ENCODE measurements at regions not wholly inside any gene's neighbourhood (a gene's known extent, or its start where the extent isn't known, plus 50 kb on each side); places are given as distances from the start of the nearest gene placed in this dataset.

- intact Hi-C loops (cut with DNase I), result no loop called here
- Histone ChIP-seq H3K36me3 (no peaks in the 10 kb centered on the region), H3K9me3 (no peaks in the 10 kb centered on the region), H3K27me3 (ENCODE audit: low read depth) (no peaks in the 10 kb centered on the region), H3K4me3 (no peak overlapping the region), H3K4me1 (no peaks in the 10 kb centered on the region), H3K27ac (no peak overlapping the region)
- DNase-seq (no peak), ATAC-seq (no peak)
- TF ChIP-seq CTCF (IDR thresholded peaks at IDR 0.05), result no peak
Measured at GRCh38 chr11:27263986-27264385, 99.0 kb downstream of the CCDC34 start.

- no peak overlapping the region for H3K4me3 ChIP-seq
- intact Hi-C loops (cut with DNase I), result no loop called here
- ATAC-seq (no peak), DNase-seq (no peak)
- H3K9me3 ChIP-seq, result no peaks in the 10 kb centered on the region
- H3K27ac ChIP-seq, result no peak overlapping the region
- no peaks in the 10 kb centered on the region for H3K4me1 ChIP-seq
- H3K36me3 ChIP-seq, result no peaks in the 10 kb centered on the region
- no peaks in the 10 kb centered on the region for H3K27me3 ChIP-seq (ENCODE audit: low read depth)
- no peak for TF ChIP-seq CTCF (IDR thresholded peaks at IDR 0.05)
Measured at GRCh38 chr11:27263046-27263445, 100.0 kb downstream of the CCDC34 start.

GRCh38 chr11:27255447-27255828 is 107.6 kb downstream of the CCDC34 start:
- intact Hi-C loops (cut with DNase I), result no loop called here
- TF ChIP-seq CTCF (IDR thresholded peaks at IDR 0.05), result no peak

GRCh38 chr11:27254744-27255446 is 108.1 kb downstream of the CCDC34 start:
- no peak for ATAC-seq
- DNase-seq, result no peak
- intact Hi-C loops (cut with DNase I), result no loop called here

More at GRCh38 chr11:27255447-27255828, 107.6 kb downstream of the CCDC34 start:
- H3K36me3 ChIP-seq, result no peaks in the 10 kb centered on the region
- H3K27me3 ChIP-seq (ENCODE audit: low read depth), result no peaks in the 10 kb centered on the region
- H3K9me3 ChIP-seq, result no peaks in the 10 kb centered on the region
- ATAC-seq, result no peak
- no peak for DNase-seq
- no peak overlapping the region for H3K27ac ChIP-seq
- H3K4me1 ChIP-seq, result no peaks in the 10 kb centered on the region
- H3K4me3 ChIP-seq, result no peak overlapping the region

GRCh38 chr11:27253224-27253623 is 109.8 kb downstream of the CCDC34 start:
- no peak for ATAC-seq
- H3K4me1 ChIP-seq, result no peaks in the 10 kb centered on the region
- intact Hi-C loops (cut with DNase I), result no loop called here
- no peak overlapping the region for H3K27ac ChIP-seq
- no peaks in the 10 kb centered on the region for H3K27me3 ChIP-seq (ENCODE audit: low read depth)
- TF ChIP-seq CTCF (IDR thresholded peaks at IDR 0.05), result no peak
- no peaks in the 10 kb centered on the region for H3K36me3 ChIP-seq
- H3K4me3 ChIP-seq, result no peak overlapping the region
- no peaks in the 10 kb centered on the region for H3K9me3 ChIP-seq
- no peak for DNase-seq

More at GRCh38 chr11:27254744-27255446, 108.1 kb downstream of the CCDC34 start:
- H3K36me3 ChIP-seq, result no peaks in the 10 kb centered on the region
- no peak overlapping the region for H3K4me3 ChIP-seq
- no peak overlapping the region for H3K27ac ChIP-seq
- no peak for TF ChIP-seq CTCF (IDR thresholded peaks at IDR 0.05)
- no peaks in the 10 kb centered on the region for H3K9me3 ChIP-seq
- H3K4me1 ChIP-seq, result no peaks in the 10 kb centered on the region
- no peaks in the 10 kb centered on the region for H3K27me3 ChIP-seq (ENCODE audit: low read depth)
